ENCODE measurements at regions not wholly inside any gene's neighbourhood (a gene's known extent, or its start where the extent isn't known, plus 50 kb on each side); places are given as distances from the start of the nearest gene placed in this dataset.

DNA sequence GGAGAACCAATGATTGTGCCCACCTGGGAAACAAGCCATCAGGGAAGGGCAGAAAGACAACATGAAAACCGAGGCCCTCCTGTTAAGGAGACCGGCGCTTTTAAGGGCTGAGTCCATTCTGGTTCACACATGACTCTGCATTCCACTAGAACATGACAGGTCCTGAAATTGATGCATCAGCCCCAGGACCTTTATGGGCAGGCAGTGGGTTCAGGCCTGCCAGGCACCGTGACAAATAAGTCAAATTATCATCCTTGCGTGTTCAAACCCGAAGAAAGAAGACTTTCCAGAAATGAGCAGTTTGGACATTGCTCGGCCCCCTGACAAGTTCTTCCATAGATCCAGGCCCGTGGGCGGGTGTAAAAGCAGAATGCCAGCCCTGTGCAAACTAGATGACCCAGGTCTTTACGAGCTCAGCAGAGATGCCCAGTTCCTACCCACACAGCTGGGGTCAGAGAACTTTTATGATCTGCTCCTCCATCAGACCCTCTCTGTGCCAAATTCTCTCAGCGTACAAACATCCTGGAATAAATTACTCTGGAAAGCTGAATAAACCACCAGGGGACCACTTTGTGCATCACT is 295.5 kb upstream of the WWC1 start:
- FAIRE-seq: no peak

DNA sequence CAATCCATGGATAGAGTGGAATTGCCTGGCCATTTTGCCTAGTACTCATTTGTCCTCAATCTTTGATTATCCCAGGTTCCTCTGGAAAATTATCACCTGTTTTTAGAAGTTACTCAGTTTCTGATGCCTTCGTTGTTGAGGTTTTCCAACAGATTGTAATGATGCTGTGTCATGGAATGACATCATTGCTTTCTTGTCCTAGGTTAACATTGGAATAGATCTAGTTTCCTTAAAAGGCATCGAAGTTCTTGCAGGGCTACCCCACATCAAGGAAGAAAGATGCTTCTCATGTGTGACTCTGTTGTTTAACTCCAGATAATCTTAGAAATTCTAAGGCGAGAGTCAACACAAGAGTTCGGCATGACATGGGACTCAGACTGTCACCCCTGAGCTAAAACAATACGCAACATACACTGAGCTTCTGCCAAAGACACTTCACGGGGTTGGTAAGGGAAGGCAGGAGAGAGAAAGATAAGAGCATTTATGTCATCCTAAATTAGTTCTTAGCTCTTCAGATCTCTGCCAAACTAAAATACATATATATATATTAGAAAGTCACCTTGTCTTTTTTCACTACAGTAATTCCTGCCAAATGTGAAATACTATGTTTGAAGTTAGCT is 293.2 kb upstream of the WWC1 start:
- no peak for FAIRE-seq

GRCh38 chr5:167999182-167999581 is 292.3 kb upstream of the WWC1 start:
- no peak for FAIRE-seq

GRCh38 chr5:168001318-168001717 is 290.1 kb upstream of the WWC1 start:
- FAIRE-seq: no peak

DNA sequence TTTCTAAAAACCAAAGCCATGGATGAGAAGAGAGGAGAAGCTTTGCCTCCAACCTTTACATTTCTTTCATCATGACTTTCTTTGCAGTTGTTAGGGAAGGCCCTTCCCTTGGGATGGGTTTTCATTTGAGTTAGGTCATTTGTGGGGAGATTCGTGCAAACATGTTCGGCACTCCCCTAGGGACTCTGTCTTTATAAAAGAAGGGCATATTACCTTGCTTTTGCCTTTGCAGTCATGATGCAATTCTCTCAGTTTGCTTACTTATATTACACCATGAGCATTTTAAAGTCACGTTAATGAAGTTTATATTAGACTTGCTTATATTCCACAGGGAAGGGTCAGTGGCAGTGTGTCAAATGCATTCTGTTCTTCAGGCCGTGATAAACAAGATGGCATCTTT is 289.3 kb upstream of the WWC1 start:
- no peak for FAIRE-seq

GRCh38 chr5:168005093-168005492 is 286.4 kb upstream of the WWC1 start:
- FAIRE-seq: no peak

- FAIRE-seq: no peak
These were observed 285.5 kb upstream of the WWC1 start for GRCh38 chr5:168005936-168006335.

- FAIRE-seq: no peak
These were observed 284.9 kb upstream of the WWC1 start for GRCh38 chr5:168006456-168007130.

GRCh38 chr5:168007286-168007685 is 284.2 kb upstream of the WWC1 start:
- FAIRE-seq: no peak

DNA sequence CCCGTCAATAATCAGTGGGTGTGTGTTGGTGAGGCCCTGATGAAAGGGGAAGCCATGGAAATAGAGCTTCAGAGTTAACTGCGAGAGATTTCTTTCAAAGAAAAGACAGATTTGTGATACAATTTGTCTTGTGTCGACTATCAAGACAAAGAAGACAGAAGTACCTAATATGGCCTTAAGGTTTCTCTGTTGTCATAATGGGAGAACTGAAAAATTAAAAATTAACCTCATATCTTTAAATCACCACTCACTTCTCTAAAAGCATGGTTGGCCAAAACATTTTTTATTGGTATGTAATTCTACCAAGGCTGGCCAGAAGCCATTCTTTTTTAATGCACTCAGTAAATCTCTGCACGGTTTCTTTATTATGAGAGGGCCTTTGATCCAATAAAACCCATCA is 282.9 kb upstream of the WWC1 start:
- FAIRE-seq: no peak

- no peak for FAIRE-seq
These were observed 280.3 kb upstream of the WWC1 start for GRCh38 chr5:168011096-168011495.

GRCh38 chr5:168012006-168012405 is 279.4 kb upstream of the WWC1 start:
- FAIRE-seq: no peak

GRCh38 chr5:168013546-168013945 is 277.9 kb upstream of the WWC1 start:
- FAIRE-seq: no peak

DNA sequence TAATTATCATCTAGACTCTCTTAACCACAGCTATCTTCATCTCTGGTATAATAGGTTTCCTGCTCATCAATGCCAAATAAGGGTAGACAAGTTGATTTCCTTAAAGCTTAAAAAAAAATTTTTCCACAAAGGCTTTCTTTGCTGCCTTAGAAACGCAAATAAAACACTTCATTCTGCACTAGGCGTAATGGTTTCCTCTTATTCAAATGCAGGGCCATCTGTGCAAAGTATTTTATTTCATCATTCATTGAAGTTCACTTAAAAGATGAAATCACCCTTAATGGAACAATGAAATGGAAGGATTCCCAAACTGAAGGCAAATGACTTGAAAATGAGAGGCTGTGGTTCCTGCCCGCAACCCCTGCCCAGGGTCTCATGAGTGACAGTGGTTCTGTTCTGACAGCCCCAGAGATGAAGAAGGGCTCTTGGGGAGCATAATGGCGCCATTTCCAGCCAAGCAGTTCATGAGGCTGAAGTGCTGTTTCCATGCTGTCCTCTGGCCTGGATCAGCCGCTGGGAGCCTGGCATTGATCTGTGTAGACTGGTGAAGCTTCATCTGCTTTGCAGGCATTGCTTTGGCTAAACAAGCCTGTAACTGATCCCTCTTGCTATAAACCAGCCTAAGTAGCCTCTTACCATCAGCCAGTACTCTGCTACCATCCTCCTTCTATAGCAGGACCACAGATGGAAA is 276.9 kb upstream of the WWC1 start:
- no peak for FAIRE-seq

DNA sequence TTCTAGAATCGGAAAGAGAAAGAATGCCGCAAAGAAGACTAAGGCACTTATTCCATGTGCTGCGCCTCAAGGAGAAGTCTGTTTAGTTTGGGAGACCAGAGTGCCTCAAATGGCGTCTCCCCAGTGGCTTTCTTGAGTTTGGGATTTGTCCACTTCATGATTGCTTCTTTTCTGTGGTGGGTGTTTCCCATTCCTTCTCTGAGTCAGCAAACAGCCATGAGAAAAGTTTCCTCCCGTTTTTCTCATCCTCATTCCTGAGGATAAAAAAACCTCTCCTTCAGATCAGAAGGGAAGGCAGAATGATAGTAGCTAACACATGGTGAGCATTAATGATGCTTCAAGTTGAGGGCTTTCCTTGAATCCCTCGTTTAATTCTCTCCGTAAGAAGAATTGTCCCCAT is 275.9 kb upstream of the WWC1 start:
- FAIRE-seq: no peak

DNA sequence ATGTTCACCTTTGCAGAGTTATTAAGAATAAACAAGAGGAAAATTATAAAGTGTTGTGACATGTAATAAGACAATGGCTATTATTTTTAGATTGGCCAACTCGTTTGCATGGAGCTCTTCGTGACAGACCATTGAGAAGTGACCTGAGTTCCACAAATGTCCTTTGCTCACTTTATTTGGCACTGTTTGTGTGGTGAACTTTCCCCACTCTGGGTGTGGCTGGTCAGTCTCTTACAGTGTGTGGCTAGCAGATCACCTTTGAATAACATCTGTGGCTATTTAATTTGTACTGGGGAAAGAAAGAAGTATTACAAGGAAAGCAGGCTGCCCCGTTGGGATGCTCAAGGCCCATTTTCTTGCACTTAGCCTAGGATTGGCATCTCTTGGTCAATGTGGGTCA is 274.1 kb upstream of the WWC1 start:
- no peak for FAIRE-seq

GRCh38 chr5:168019143-168019542 is 272.3 kb upstream of the WWC1 start:
- FAIRE-seq: no peak

DNA sequence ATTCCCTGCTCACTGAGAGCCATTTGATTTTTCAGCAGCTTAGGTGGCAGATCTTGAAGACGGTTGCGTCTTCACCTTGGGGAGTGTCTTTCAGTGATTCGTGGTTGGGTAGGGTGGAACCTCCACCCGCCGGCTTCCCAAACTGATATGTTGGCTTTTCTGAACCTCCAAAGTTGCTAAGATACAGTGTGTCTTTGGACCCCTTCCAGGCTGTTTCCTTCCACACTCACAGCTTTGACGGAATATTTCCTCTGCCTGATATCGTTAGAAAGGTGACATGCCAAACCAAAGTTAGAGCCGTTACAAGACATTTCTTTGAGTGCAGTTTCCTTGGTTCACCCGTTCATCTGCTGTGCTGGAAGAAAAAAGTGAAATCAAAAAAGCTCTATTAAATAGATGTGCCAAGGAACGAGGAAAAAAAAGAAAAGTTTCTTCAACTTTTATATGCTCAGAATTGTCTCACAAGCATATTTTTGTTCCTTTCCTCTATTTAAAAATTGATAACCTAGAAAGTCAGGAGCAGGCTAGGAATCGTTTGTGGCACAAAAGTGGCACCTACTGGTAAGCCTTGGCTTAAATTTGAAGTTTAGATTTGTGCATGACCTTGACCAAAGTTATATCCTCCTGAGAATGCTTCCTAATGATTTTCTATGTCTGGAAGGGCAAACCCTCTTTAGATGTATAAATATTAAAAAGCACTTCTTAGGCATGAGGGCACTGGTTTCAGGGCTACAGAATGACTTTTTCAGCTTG is 270.7 kb upstream of the WWC1 start:
- no peak for FAIRE-seq

GRCh38 chr5:168022446-168023169 is 268.8 kb upstream of the WWC1 start:
- FAIRE-seq: no peak

GRCh38 chr5:168023191-168023590 is 268.3 kb upstream of the WWC1 start:
- no peak for FAIRE-seq

DNA sequence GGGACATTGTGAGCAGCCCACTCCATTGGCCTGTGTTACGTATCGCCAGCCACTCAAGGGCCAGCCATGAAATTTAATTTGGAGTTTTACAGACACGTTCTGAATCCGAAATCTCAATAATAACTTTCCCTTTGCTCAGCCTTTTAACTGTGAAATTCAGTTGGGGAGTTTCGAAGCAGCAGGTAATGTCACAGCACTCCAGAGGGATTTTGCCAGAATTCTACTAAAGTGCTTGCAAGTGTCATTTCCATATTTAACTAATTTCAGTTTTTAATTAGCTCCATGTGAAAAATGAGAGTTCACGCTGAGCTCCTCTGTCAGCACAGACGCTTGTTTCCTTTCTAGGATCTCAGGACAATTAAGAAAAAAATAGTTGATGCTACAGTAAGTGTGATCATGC is 267.1 kb upstream of the WWC1 start:
- no peak for FAIRE-seq

DNA sequence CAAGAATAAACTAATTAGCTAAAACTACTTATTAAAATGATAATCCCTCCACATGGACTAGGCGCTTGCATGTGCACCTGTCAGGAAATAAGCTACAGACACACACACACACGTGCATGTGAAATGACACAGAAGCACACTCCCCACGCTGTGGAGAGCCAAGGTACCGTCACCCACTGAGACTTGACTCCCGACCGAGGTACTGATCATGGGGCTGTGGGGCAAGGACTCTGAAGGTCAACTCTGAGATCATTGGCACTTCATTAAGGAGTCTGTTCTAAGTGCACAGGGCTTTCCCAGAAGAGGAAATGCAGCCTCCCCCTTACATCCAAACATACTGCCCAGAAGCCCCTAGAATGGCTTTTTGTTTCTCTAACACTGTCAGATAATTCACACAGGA is 264.4 kb upstream of the WWC1 start:
- FAIRE-seq: no peak

DNA sequence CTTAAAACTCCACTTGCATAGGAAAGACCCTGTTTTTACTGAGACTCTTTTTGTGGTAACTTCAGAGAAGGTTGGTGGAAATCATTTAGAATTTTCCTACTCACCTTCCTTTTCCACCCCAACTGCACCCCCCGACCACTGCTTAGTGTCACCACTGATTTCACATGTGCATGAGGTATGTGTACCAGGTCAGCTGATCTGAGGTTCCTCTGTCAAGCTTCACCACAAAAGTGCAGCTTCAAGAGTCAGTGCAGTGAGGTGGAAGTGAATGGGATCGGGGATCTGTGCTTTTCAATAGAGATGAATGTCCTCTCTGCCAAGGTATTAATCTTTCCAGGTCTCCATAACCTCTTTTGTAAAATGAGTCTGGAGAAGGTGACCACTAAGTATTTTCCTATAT is 260.5 kb upstream of the WWC1 start:
- FAIRE-seq: no peak
